ENCODE measurements at regions not wholly inside any gene's neighbourhood (a gene's known extent, or its start where the extent isn't known, plus 50 kb on each side); places are given as distances from the start of the nearest gene placed in this dataset.

DNA sequence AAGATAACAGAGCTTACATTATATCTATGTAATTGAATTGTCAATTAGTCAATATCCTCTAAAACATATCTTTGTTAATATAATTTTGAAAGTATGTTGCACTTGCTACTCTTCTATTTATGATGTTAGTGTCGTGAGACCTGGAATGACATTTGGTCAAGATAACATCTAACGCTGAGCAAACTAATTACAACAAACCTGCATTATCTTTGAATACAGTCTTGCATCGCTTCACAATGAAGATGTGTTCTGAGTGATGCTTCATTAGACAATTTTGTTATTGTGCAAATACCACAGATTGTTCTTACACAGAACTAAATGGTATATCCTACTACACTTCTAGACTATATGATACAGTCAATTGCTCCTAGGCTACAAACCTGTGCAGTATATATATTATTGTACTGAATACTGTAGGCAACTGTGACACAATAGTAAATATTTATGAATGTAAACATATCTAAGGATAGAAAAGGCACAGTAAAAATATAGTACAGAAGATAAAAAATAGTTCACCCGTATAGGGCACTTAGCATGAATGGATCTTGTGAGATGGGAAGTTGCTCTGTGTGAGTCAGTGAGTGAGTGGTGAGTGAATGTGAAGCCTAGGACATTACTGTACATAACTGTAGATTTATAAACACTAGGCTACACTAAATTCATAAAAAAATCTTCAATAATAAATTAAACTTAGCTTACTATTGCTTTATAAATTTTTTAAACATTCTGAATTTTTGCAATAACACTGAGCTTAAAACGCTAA, 1773.8 kb downstream of the PCDH9 start:
- Histone ChIP-seq H2AFZ (no peak overlapping the region), H3K4me3 (no peak overlapping the region), H3K79me2 (replicated peaks; ENCODE audit: insufficient read depth) (no peaks in the 10 kb centered on the region), H3K27ac (ENCODE audit: low read depth) (no peak overlapping the region), H4K20me1 (replicated peaks; ENCODE audit: insufficient read depth) (no peaks in the 10 kb centered on the region), H3K9me2 (ENCODE audit: insufficient read depth) (peaks cover 3% of the 10 kb centered on the region; the same call in 1 of the 2 replicates), H3K4me1 (ENCODE audit: insufficient read depth) (peaks cover 26% of the 10 kb centered on the region), H3K27me3 (ENCODE audit: insufficient read depth) (no peaks in the 10 kb centered on the region), H3K36me3 (ENCODE audit: insufficient read depth) (no peaks in the 10 kb centered on the region), H3K4me2 (no peak overlapping the region), H3F3A (replicated peaks; ENCODE audit: low read depth) (no peaks in the 10 kb centered on the region)
- Mint-ChIP-seq H3K4me3 (no peak overlapping the region), H3K27me3 (ENCODE audit: insufficient read depth, low read depth, poor library complexity) (no peaks in the 10 kb centered on the region), H3K27ac (no peak overlapping the region), H3K36me3 (ENCODE audit: low read depth) (peaks cover 3% of the 10 kb centered on the region; the same call in 2 of the 3 replicates), H3K9me3 (peaks cover 2% of the 10 kb centered on the region; the same call in 2 of the 3 replicates), H3K4me1 (peaks cover 17% of the 10 kb centered on the region)
- no peak for DNase-seq (ENCODE audit: low spot score)
- no peak for ATAC-seq
- TF ChIP-seq EZH2 (IDR thresholded peaks at IDR 0.05; ENCODE audit: low read depth, unreplicated experiment) = no peak
- TF ChIP-seq, protein P1, sequence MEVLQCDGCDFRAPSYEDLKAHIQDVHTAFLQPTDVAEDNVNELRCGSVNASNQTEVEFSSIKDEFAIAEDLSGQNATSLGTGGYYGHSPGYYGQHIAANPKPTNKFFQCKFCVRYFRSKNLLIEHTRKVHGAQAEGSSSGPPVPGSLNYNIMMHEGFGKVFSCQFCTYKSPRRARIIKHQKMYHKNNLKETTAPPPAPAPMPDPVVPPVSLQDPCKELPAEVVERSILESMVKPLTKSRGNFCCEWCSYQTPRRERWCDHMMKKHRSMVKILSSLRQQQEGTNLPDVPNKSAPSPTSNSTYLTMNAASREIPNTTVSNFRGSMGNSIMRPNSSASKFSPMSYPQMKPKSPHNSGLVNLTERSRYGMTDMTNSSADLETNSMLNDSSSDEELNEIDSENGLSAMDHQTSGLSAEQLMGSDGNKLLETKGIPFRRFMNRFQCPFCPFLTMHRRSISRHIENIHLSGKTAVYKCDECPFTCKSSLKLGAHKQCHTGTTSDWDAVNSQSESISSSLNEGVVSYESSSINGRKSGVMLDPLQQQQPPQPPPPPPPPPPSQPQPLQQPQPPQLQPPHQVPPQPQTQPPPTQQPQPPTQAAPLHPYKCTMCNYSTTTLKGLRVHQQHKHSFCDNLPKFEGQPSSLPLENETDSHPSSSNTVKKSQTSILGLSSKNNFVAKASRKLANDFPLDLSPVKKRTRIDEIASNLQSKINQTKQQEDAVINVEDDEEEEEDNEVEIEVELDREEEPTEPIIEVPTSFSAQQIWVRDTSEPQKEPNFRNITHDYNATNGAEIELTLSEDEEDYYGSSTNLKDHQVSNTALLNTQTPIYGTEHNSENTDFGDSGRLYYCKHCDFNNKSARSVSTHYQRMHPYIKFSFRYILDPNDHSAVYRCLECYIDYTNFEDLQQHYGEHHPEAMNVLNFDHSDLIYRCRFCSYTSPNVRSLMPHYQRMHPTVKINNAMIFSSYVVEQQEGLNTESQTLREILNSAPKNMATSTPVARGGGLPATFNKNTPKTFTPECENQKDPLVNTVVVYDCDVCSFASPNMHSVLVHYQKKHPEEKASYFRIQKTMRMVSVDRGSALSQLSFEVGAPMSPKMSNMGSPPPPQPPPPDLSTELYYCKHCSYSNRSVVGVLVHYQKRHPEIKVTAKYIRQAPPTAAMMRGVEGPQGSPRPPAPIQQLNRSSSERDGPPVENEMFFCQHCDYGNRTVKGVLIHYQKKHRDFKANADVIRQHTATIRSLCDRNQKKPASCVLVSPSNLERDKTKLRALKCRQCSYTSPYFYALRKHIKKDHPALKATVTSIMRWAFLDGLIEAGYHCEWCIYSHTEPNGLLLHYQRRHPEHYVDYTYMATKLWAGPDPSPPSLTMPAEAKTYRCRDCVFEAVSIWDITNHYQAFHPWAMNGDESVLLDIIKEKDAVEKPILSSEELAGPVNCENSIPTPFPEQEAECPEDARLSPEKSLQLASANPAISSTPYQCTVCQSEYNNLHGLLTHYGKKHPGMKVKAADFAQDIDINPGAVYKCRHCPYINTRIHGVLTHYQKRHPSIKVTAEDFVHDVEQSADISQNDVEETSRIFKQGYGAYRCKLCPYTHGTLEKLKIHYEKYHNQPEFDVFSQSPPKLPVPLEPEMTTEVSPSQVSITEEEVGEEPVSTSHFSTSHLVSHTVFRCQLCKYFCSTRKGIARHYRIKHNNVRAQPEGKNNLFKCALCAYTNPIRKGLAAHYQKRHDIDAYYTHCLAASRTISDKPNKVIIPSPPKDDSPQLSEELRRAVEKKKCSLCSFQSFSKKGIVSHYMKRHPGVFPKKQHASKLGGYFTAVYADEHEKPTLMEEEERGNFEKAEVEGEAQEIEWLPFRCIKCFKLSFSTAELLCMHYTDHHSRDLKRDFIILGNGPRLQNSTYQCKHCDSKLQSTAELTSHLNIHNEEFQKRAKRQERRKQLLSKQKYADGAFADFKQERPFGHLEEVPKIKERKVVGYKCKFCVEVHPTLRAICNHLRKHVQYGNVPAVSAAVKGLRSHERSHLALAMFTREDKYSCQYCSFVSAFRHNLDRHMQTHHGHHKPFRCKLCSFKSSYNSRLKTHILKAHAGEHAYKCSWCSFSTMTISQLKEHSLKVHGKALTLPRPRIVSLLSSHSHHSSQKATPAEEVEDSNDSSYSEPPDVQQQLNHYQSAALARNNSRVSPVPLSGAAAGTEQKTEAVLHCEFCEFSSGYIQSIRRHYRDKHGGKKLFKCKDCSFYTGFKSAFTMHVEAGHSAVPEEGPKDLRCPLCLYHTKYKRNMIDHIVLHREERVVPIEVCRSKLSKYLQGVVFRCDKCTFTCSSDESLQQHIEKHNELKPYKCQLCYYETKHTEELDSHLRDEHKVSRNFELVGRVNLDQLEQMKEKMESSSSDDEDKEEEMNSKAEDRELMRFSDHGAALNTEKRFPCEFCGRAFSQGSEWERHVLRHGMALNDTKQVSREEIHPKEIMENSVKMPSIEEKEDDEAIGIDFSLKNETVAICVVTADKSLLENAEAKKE (CRISPR knock-in tag; IDR thresholded peaks at IDR 0.05) = no peak
- TF ChIP-seq NANOG (IDR thresholded peaks at IDR 0.05; ENCODE audit: borderline replicate concordance) = no peak
- TF ChIP-seq STAT1 (IDR thresholded peaks at IDR 0.05; ENCODE audit: unreplicated experiment) = no peak
- no peak for TF ChIP-seq ZNF331 (CRISPR knock-in tag; IDR thresholded peaks at IDR 0.05; ENCODE audit: low read depth)
- TF ChIP-seq, protein P2, sequence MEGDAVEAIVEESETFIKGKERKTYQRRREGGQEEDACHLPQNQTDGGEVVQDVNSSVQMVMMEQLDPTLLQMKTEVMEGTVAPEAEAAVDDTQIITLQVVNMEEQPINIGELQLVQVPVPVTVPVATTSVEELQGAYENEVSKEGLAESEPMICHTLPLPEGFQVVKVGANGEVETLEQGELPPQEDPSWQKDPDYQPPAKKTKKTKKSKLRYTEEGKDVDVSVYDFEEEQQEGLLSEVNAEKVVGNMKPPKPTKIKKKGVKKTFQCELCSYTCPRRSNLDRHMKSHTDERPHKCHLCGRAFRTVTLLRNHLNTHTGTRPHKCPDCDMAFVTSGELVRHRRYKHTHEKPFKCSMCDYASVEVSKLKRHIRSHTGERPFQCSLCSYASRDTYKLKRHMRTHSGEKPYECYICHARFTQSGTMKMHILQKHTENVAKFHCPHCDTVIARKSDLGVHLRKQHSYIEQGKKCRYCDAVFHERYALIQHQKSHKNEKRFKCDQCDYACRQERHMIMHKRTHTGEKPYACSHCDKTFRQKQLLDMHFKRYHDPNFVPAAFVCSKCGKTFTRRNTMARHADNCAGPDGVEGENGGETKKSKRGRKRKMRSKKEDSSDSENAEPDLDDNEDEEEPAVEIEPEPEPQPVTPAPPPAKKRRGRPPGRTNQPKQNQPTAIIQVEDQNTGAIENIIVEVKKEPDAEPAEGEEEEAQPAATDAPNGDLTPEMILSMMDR (conservative IDR thresholded peaks at IDR 0.05; ENCODE audit: low read depth in 2 of 2) = no peak
- TF ChIP-seq, protein P3, sequence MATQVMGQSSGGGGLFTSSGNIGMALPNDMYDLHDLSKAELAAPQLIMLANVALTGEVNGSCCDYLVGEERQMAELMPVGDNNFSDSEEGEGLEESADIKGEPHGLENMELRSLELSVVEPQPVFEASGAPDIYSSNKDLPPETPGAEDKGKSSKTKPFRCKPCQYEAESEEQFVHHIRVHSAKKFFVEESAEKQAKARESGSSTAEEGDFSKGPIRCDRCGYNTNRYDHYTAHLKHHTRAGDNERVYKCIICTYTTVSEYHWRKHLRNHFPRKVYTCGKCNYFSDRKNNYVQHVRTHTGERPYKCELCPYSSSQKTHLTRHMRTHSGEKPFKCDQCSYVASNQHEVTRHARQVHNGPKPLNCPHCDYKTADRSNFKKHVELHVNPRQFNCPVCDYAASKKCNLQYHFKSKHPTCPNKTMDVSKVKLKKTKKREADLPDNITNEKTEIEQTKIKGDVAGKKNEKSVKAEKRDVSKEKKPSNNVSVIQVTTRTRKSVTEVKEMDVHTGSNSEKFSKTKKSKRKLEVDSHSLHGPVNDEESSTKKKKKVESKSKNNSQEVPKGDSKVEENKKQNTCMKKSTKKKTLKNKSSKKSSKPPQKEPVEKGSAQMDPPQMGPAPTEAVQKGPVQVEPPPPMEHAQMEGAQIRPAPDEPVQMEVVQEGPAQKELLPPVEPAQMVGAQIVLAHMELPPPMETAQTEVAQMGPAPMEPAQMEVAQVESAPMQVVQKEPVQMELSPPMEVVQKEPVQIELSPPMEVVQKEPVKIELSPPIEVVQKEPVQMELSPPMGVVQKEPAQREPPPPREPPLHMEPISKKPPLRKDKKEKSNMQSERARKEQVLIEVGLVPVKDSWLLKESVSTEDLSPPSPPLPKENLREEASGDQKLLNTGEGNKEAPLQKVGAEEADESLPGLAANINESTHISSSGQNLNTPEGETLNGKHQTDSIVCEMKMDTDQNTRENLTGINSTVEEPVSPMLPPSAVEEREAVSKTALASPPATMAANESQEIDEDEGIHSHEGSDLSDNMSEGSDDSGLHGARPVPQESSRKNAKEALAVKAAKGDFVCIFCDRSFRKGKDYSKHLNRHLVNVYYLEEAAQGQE (IDR thresholded peaks at IDR 0.05; ENCODE audit: unreplicated experiment) = no peak
- no peak for TF ChIP-seq POLR2AphosphoS5 (IDR thresholded peaks at IDR 0.05; ENCODE audit: low read depth)
- TF ChIP-seq ZNF114 (CRISPR knock-in tag; IDR thresholded peaks at IDR 0.05) = no peak
- TF ChIP-seq JUNB (IDR thresholded peaks at IDR 0.05; ENCODE audit: unreplicated experiment) = no peak
- TF ChIP-seq, protein P4, sequence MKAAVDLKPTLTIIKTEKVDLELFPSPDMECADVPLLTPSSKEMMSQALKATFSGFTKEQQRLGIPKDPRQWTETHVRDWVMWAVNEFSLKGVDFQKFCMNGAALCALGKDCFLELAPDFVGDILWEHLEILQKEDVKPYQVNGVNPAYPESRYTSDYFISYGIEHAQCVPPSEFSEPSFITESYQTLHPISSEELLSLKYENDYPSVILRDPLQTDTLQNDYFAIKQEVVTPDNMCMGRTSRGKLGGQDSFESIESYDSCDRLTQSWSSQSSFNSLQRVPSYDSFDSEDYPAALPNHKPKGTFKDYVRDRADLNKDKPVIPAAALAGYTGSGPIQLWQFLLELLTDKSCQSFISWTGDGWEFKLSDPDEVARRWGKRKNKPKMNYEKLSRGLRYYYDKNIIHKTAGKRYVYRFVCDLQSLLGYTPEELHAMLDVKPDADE (IDR thresholded peaks at IDR 0.05) = no peak
- TF ChIP-seq EZH2phosphoT487 (IDR thresholded peaks at IDR 0.05; ENCODE audit: unreplicated experiment) = no peak
- no peak for TF ChIP-seq CREB1 (CRISPR knock-in tag; IDR thresholded peaks at IDR 0.05; ENCODE audit: low read depth)

Data from GM23338 (cell line).